ENCODE measurements at regions not wholly inside any gene's neighbourhood (a gene's known extent, or its start where the extent isn't known, plus 50 kb on each side); places are given as distances from the start of the nearest gene placed in this dataset.

- Mint-ChIP-seq H3K27me3 (peaks cover 10 to 37% of the 10 kb centered on the region in 2 donors), H3K9me3 (peaks cover 8% of the 10 kb centered on the region), H3K4me1 (ENCODE audit: low read depth in 2 of 2) (no peaks in the 10 kb centered on the region), H3K36me3 (peaks cover 19% of the 10 kb centered on the region), H3K27ac (no peak overlapping the region), H3K4me3 (no peak overlapping the region)
- DNase-seq (ENCODE audit: low spot score) (no peak), ATAC-seq (no peak)
Observed at GRCh38 chr7:23945472-23945871, 235.5 kb downstream of the STK31 start.

GRCh38 chr7:23955145-23955544, 245.1 kb downstream of the STK31 start:
- H3K9me3 Mint-ChIP-seq, result peaks cover 4% of the 10 kb centered on the region
- peak overlapping the region; percentile 7 for H3K4me3 Mint-ChIP-seq
- peaks cover 0 to 9% of the 10 kb centered on the region in 2 donors for H3K4me1 Mint-ChIP-seq (ENCODE audit: low read depth in 2 of 2)
- peaks cover 3% of the 10 kb centered on the region for H3K36me3 Mint-ChIP-seq
- H3K27ac Mint-ChIP-seq, result no peak overlapping the region
- H3K27me3 Mint-ChIP-seq, result peaks cover 7 to 11% of the 10 kb centered on the region in 2 donors
- ATAC-seq, result peak in 1 of 2 donors; percentile 41
- no peak for DNase-seq (ENCODE audit: low spot score)

- H3K27ac Mint-ChIP-seq, result no peak overlapping the region
- peaks cover 7 to 11% of the 10 kb centered on the region in 2 donors for H3K27me3 Mint-ChIP-seq
- H3K4me3 Mint-ChIP-seq, result peak overlapping the region; percentile 7
- DNase-seq (ENCODE audit: low spot score) (no peak), ATAC-seq (peak in 1 of 2 donors; percentile 24)
- H3K4me1 Mint-ChIP-seq (ENCODE audit: low read depth in 2 of 2), result peaks cover 0 to 9% of the 10 kb centered on the region in 2 donors
- H3K36me3 Mint-ChIP-seq, result no peaks in the 10 kb centered on the region
- peaks cover 4% of the 10 kb centered on the region for H3K9me3 Mint-ChIP-seq
Observed at GRCh38 chr7:23955600-23956149, 245.7 kb downstream of the STK31 start.

- no peak for DNase-seq (ENCODE audit: low spot score)
- Mint-ChIP-seq H3K9me3 (peaks cover 4% of the 10 kb centered on the region), H3K4me3 (no peak overlapping the region), H3K27me3 (peaks cover 7 to 16% of the 10 kb centered on the region in 2 donors), H3K36me3 (no peaks in the 10 kb centered on the region), H3K4me1 (ENCODE audit: low read depth in 2 of 2) (peaks cover 0 to 9% of the 10 kb centered on the region in 2 donors), H3K27ac (no peak overlapping the region)
- ATAC-seq, result no peak
Observed at GRCh38 chr7:23956772-23957576, 247.0 kb downstream of the STK31 start.

- DNase-seq (ENCODE audit: low spot score), result no peak
- H3K27ac Mint-ChIP-seq, result no peak overlapping the region
- H3K4me1 Mint-ChIP-seq (ENCODE audit: low read depth in 2 of 2), result peaks cover 0 to 9% of the 10 kb centered on the region in 2 donors
- H3K27me3 Mint-ChIP-seq, result peaks cover 7 to 12% of the 10 kb centered on the region in 2 donors
- no peaks in the 10 kb centered on the region for H3K36me3 Mint-ChIP-seq
- H3K4me3 Mint-ChIP-seq, result no peak overlapping the region
- ATAC-seq, result no peak
- no peaks in the 10 kb centered on the region for H3K9me3 Mint-ChIP-seq
Observed at GRCh38 chr7:23959821-23960220, 249.8 kb downstream of the STK31 start.

GRCh38 chr7:23960361-23960760, 250.3 kb downstream of the STK31 start:
- Mint-ChIP-seq H3K27me3 (peaks cover 6 to 12% of the 10 kb centered on the region in 2 donors), H3K36me3 (no peaks in the 10 kb centered on the region), H3K9me3 (no peaks in the 10 kb centered on the region), H3K4me1 (ENCODE audit: low read depth in 2 of 2) (peaks cover 0 to 4% of the 10 kb centered on the region in 2 donors), H3K27ac (no peak overlapping the region), H3K4me3 (no peak overlapping the region)
- DNase-seq (ENCODE audit: low spot score) (no peak), ATAC-seq (no peak)

- Mint-ChIP-seq H3K4me3 (no peak overlapping the region), H3K36me3 (no peaks in the 10 kb centered on the region), H3K9me3 (no peaks in the 10 kb centered on the region), H3K27ac (no peak overlapping the region), H3K4me1 (ENCODE audit: low read depth in 2 of 2) (no peaks in the 10 kb centered on the region), H3K27me3 (peaks cover 8 to 9% of the 10 kb centered on the region in 2 donors)
- no peak for DNase-seq (ENCODE audit: low spot score)
- ATAC-seq, result no peak
Observed at GRCh38 chr7:23963461-23964165, 253.6 kb downstream of the STK31 start.

GRCh38 chr7:23964715-23965114, 254.7 kb downstream of the STK31 start:
- DNase-seq (ENCODE audit: low spot score) (no peak), ATAC-seq (no peak)
- Mint-ChIP-seq H3K27me3 (peaks cover 5 to 9% of the 10 kb centered on the region in 2 donors), H3K9me3 (no peaks in the 10 kb centered on the region), H3K27ac (no peak overlapping the region), H3K36me3 (no peaks in the 10 kb centered on the region), H3K4me1 (ENCODE audit: low read depth in 2 of 2) (no peaks in the 10 kb centered on the region), H3K4me3 (no peak overlapping the region)

- no peaks in the 10 kb centered on the region for H3K36me3 Mint-ChIP-seq
- H3K27me3 Mint-ChIP-seq, result peaks cover 5 to 9% of the 10 kb centered on the region in 2 donors
- no peak overlapping the region for H3K4me3 Mint-ChIP-seq
- no peak for DNase-seq (ENCODE audit: low spot score)
- no peaks in the 10 kb centered on the region for H3K9me3 Mint-ChIP-seq
- H3K4me1 Mint-ChIP-seq (ENCODE audit: low read depth in 2 of 2), result no peaks in the 10 kb centered on the region
- ATAC-seq, result no peak
- H3K27ac Mint-ChIP-seq, result no peak overlapping the region
Observed at GRCh38 chr7:23965296-23965695, 255.3 kb downstream of the STK31 start.

- Mint-ChIP-seq H3K9me3 (no peaks in the 10 kb centered on the region), H3K4me1 (ENCODE audit: low read depth in 2 of 2) (no peaks in the 10 kb centered on the region), H3K27ac (no peak overlapping the region), H3K4me3 (no peak overlapping the region), H3K36me3 (no peaks in the 10 kb centered on the region), H3K27me3 (peaks cover 0 to 9% of the 10 kb centered on the region in 2 donors)
- ATAC-seq (no peak), DNase-seq (ENCODE audit: low spot score) (no peak)
Observed at GRCh38 chr7:23966941-23967340, 256.9 kb downstream of the STK31 start.

- H3K4me3 Mint-ChIP-seq, result no peak overlapping the region
- no peak overlapping the region for H3K27ac Mint-ChIP-seq
Observed at GRCh38 chr7:23967949-23968599, 258.1 kb downstream of the STK31 start.

GRCh38 chr7:23968791-23969190, 258.8 kb downstream of the STK31 start:
- no peaks in the 10 kb centered on the region for H3K36me3 Mint-ChIP-seq
- no peaks in the 10 kb centered on the region for H3K4me1 Mint-ChIP-seq (ENCODE audit: low read depth in 2 of 2)
- no peaks in the 10 kb centered on the region for H3K9me3 Mint-ChIP-seq
- no peak overlapping the region for H3K27ac Mint-ChIP-seq
- peaks cover 0 to 20% of the 10 kb centered on the region in 2 donors for H3K27me3 Mint-ChIP-seq
- ATAC-seq (no peak), DNase-seq (ENCODE audit: low spot score) (no peak)
- H3K4me3 Mint-ChIP-seq, result no peak overlapping the region

More at GRCh38 chr7:23967949-23968599, 258.1 kb downstream of the STK31 start:
- DNase-seq (ENCODE audit: low spot score), result no peak
- Mint-ChIP-seq H3K36me3 (no peaks in the 10 kb centered on the region), H3K4me1 (ENCODE audit: low read depth in 2 of 2) (no peaks in the 10 kb centered on the region), H3K9me3 (no peaks in the 10 kb centered on the region), H3K27me3 (peaks cover 0 to 12% of the 10 kb centered on the region in 2 donors)
- ATAC-seq, result no peak

- Mint-ChIP-seq H3K4me3 (no peak overlapping the region), H3K36me3 (no peaks in the 10 kb centered on the region), H3K4me1 (ENCODE audit: low read depth in 2 of 2) (no peaks in the 10 kb centered on the region), H3K27ac (no peak overlapping the region), H3K9me3 (no peaks in the 10 kb centered on the region), H3K27me3 (peaks cover 0 to 25% of the 10 kb centered on the region in 2 donors)
- ATAC-seq (no peak), DNase-seq (ENCODE audit: low spot score) (no peak)
Observed at GRCh38 chr7:23969443-23969842, 259.4 kb downstream of the STK31 start.

Data from natural killer cell treated with Interleukin-12 subunit alpha and Interleukin-12 subunit beta and Interleukin-15 and Interleukin-18, amount 100 ng/mL, for 72 hours (primary cell).